ENCODE measurements at regions not wholly inside any gene's neighbourhood (a gene's known extent, or its start where the extent isn't known, plus 50 kb on each side); places are given as distances from the start of the nearest gene placed in this dataset.

- TF ChIP-seq EZH2 (IDR thresholded peaks at IDR 0.05; ENCODE audit: low read length) (no peak), CTCF (optimal IDR thresholded peaks at IDR 0.05 in 1 of 3, IDR thresholded peaks at IDR 0.05 in 1 of 3, conservative IDR thresholded peaks at IDR 0.05 in 1 of 3; ENCODE audit: extremely low read depth in 1 of 3, insufficient read depth in 2 of 3, low read length in 3 of 3) (no peak)
Observed at GRCh38 chr21:36606287-36606982, 92.5 kb upstream of the SIM2 start.

Data from keratinocyte (primary cell).